Tibial nerve (tissue), 4 donors: ENCODE measurements at regions not wholly inside any gene's neighbourhood (a gene's known extent, or its start where the extent isn't known, plus 50 kb on each side); places are given as distances from the start of the nearest gene placed in this dataset.

Source experiments
- CTCF ChIP-seq, 5 experiments: fragments of 200-600 bp in 3 of 5; fragments of 450-650 bp in 2 of 5; sonication (generic) in 3 of 5; IDR thresholded peaks; one replicate each; pipeline ENCODE4 v1.5.1; 2016 to 2019; ENCODE audit warnings: antibody characterized with exemption in 5 of 5, mild to moderate bottlenecking in 3 of 5, moderate library complexity in 2 of 5
- EP300 ChIP-seq, 2 donors: sonication (generic); formaldehyde crosslinking; IDR thresholded peaks; one replicate each; pipeline ENCODE4 v1.6.1; 2017; ENCODE audit warnings: antibody characterized with exemption in 2 of 2, mild to moderate bottlenecking in 1 of 2

- TF ChIP-seq EP300 (IDR thresholded peaks at IDR 0.05) (no peak), CTCF (IDR thresholded peaks at IDR 0.05) (no peak)
Observed at GRCh38 chr4:128364565-128364964, 77.0 kb upstream of the PGRMC2 start.
